OCI-LY1 (cell line): ENCODE measurements at regions not wholly inside any gene's neighbourhood (a gene's known extent, or its start where the extent isn't known, plus 50 kb on each side); places are given as distances from the start of the nearest gene placed in this dataset.

ENCODE experiments used
- CTCF ChIP-seq: fragments of 200-600 bp; sonication (generic), shearing (Covaris generic); IDR thresholded peaks from 2 replicates; pipeline ENCODE4 v1.5.1; 2017; ENCODE audit warnings: mild to moderate bottlenecking, antibody characterized with exemption, low read length, moderate library complexity, mixed read lengths
- EZH2 ChIP-seq: fragments of 200-600 bp; sonication (generic), shearing (Covaris generic); IDR thresholded peaks from 2 replicates; pipeline ENCODE4 v1.8.0; 2017; ENCODE audit warnings: borderline replicate concordance, mixed run types, mild to moderate bottlenecking, antibody characterized with exemption, low read length, moderate library complexity, mixed read lengths

GRCh38 chr1:30492451-30492850 is 230.9 kb downstream of the MATN1 start:
- no peak for TF ChIP-seq CTCF
- no peak for TF ChIP-seq EZH2
